Thyroid gland (tissue), 4 donors: ENCODE measurements at regions not wholly inside any gene's neighbourhood (a gene's known extent, or its start where the extent isn't known, plus 50 kb on each side); places are given as distances from the start of the nearest gene placed in this dataset.

Experiments used
- POLR2A ChIP-seq, 2 donors: fragments of 450-650 bp; IDR thresholded peaks; one replicate each; pipeline ENCODE4 v1.6.1; 2017; ENCODE audit warnings: antibody characterized with exemption in 2 of 2, mild to moderate bottlenecking in 2 of 2, moderate library complexity in 1 of 2
- TF ChIP-seq, protein P1 (sequence below), 6 experiments: fragments of 200-600 bp in 3 of 6; fragments of 450-650 bp in 3 of 6; sonication (generic) in 3 of 6; IDR thresholded peaks; one replicate each; pipeline ENCODE4 v1.5.1; 2016 to 2019; ENCODE audit warnings: antibody characterized with exemption in 6 of 6, mild to moderate bottlenecking in 2 of 6, inconsistent platforms in 1 of 6, moderate library complexity in 1 of 6

- no peak for TF ChIP-seq POLR2A (IDR thresholded peaks at IDR 0.05)
- TF ChIP-seq, protein P1, sequence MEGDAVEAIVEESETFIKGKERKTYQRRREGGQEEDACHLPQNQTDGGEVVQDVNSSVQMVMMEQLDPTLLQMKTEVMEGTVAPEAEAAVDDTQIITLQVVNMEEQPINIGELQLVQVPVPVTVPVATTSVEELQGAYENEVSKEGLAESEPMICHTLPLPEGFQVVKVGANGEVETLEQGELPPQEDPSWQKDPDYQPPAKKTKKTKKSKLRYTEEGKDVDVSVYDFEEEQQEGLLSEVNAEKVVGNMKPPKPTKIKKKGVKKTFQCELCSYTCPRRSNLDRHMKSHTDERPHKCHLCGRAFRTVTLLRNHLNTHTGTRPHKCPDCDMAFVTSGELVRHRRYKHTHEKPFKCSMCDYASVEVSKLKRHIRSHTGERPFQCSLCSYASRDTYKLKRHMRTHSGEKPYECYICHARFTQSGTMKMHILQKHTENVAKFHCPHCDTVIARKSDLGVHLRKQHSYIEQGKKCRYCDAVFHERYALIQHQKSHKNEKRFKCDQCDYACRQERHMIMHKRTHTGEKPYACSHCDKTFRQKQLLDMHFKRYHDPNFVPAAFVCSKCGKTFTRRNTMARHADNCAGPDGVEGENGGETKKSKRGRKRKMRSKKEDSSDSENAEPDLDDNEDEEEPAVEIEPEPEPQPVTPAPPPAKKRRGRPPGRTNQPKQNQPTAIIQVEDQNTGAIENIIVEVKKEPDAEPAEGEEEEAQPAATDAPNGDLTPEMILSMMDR (IDR thresholded peaks at IDR 0.05), result no peak
Observed at GRCh38 chr10:88057720-88058119, 194.3 kb downstream of the PTEN start.
